ENCODE measurements at regions not wholly inside any gene's neighbourhood (a gene's known extent, or its start where the extent isn't known, plus 50 kb on each side); places are given as distances from the start of the nearest gene placed in this dataset.

DNA sequence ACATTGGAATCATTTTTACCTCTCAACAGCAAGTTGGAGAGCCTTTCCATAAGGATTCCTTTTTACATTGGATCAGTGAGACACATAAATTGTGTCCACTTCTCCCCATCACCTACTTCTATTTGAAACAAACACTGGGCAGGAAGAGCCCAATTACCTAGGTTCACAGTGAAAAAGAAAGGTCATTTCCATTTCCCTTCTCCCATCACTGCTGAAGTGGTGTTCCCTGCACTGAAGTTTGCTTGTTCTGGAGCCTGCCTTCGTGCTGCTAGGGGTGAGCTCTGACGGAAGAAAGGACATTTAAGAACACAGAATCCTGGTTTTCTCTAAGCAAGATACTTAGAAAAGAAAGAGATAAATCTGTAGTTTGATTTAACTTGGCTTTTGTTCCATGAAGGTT lies 123.8 kb upstream of the ZBTB20 start:
- intact Hi-C loops (cut with DNase I), result no loop called here
- TF ChIP-seq POLR2A (IDR thresholded peaks at IDR 0.05), result no peak
- TF ChIP-seq, protein P1, sequence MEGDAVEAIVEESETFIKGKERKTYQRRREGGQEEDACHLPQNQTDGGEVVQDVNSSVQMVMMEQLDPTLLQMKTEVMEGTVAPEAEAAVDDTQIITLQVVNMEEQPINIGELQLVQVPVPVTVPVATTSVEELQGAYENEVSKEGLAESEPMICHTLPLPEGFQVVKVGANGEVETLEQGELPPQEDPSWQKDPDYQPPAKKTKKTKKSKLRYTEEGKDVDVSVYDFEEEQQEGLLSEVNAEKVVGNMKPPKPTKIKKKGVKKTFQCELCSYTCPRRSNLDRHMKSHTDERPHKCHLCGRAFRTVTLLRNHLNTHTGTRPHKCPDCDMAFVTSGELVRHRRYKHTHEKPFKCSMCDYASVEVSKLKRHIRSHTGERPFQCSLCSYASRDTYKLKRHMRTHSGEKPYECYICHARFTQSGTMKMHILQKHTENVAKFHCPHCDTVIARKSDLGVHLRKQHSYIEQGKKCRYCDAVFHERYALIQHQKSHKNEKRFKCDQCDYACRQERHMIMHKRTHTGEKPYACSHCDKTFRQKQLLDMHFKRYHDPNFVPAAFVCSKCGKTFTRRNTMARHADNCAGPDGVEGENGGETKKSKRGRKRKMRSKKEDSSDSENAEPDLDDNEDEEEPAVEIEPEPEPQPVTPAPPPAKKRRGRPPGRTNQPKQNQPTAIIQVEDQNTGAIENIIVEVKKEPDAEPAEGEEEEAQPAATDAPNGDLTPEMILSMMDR (IDR thresholded peaks at IDR 0.05), result no peak
- no peak overlapping the region for H3K4me3 ChIP-seq
- H3K9me3 ChIP-seq, result peaks cover 0 to 5% (median 0%) of the 10 kb centered on the region in 12 donors
- 68 to 75% (median 73%) methylated on average over 2 of the region's 2 CpGs for WGBS, 4 donors
- H3K36me3 ChIP-seq, result no peaks in the 10 kb centered on the region
- ATAC-seq (no peak), DNase-seq (no peak)
- H3K4me1 ChIP-seq, result peaks cover 0 to 7% (median 0%) of the 10 kb centered on the region in 12 donors
- H3K27me3 ChIP-seq, result no peaks in the 10 kb centered on the region
- H3K27ac ChIP-seq, result no peak overlapping the region

DNA sequence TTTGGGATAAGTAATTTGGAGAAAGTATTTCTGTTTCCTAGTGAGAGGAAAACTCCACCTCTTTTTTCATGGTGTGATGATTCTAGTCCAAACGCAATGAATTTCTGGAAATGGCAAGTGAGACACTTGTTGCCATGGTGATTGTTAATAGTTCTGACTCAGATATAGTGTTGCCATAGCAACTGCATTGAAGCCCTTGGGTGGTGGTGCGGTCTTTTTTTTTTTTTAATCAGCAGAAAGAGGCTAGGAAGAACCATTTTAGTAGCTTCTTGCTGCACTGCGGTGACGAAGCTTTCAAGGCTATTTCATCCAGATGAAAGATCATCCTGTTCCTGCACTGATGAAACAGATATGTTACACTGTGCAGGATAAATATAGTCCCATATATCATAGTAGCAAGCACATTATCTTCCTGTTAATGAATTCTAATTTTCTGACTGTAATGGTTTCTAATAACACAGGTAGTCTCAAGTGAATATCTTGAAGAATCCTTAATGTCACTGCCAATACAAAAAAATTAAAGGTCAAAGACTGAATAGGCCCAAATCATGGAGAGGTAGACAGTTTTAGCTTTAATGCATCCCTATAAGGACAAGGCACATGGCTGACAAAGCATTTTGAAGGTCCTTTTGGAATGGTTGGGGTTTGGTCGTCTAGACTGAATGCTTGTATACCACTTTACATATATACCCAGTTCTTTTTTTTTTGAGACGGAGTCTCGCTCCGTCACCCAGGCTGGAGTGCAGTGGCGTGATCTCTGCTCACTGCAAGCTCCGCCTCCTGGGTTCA lies 125.1 kb upstream of the ZBTB20 start:
- no peak for TF ChIP-seq POLR2A (IDR thresholded peaks at IDR 0.05)
- TF ChIP-seq, protein P1 (IDR thresholded peaks at IDR 0.05), result no peak
- ATAC-seq, result no peak
- H3K4me3 ChIP-seq, result no peak overlapping the region
- intact Hi-C loops (cut with DNase I), result no loop called here
- peaks cover 0 to 7% (median 0%) of the 10 kb centered on the region in 12 donors for H3K4me1 ChIP-seq
- DNase-seq, result no peak
- H3K36me3 ChIP-seq, result no peaks in the 10 kb centered on the region
- 86 to 94% (median 88%) methylated on average over 10 of the region's 10 CpGs for WGBS, 4 donors
- peaks cover 0 to 5% (median 0%) of the 10 kb centered on the region in 12 donors for H3K9me3 ChIP-seq
- no peaks in the 10 kb centered on the region for H3K27me3 ChIP-seq
- H3K27ac ChIP-seq, result no peak overlapping the region

DNA sequence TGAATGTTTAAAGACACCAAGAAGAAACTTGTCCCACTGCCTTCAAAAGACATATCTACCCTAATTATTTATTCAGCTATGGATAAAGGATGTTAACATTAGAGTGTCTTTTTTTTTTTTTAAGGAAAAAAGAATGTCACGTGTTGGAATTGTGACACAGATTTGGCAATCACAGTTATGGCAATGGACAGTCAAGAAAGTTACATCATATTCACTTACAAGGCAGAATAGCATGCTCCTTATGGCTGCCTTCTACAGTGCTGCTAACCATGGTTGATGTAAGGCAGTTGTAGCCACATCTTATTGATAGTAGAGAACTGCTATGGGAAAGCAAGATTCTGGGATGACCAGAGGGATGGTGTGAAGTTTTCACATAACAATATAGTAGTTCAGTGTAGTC lies 128.8 kb upstream of the ZBTB20 start:
- Histone ChIP-seq H3K4me3 (no peak overlapping the region), H3K9me3 (no peaks in the 10 kb centered on the region), H3K27me3 (no peaks in the 10 kb centered on the region), H3K27ac (no peak overlapping the region), H3K36me3 (no peaks in the 10 kb centered on the region), H3K4me1 (peaks cover 0 to 13% (median 0%) of the 10 kb centered on the region in 12 donors)
- DNase-seq, result no peak
- intact Hi-C loops (cut with DNase I), result no loop called here
- peak in 1 of 4 donors; percentile 53 for ATAC-seq
- 51 to 76% (median 54%) methylated on average over 1 of the region's 1 CpG for WGBS, 4 donors
- no peak for TF ChIP-seq POLR2A (IDR thresholded peaks at IDR 0.05)
- TF ChIP-seq, protein P1 (IDR thresholded peaks at IDR 0.05), result no peak

DNA sequence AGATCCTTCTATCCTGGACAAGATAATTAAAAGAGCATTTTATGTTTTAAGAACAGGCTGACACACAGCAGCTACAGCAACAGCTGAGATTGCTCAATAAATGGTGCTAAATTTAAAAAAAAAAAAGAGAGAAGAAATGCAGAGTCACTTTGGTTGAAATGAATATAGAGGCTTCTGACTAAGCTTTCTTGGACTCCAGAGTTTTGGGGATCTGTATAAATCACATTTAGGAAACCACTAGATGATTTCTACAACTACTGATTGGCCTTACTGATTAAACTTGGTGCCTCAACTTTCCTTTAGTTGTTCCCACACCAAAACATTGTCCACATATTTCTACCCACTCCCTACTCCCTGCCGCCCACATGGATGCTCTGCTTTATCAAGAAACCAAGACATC lies 132.9 kb upstream of the ZBTB20 start:
- Histone ChIP-seq H3K4me3 (no peak overlapping the region), H3K36me3 (no peaks in the 10 kb centered on the region), H3K4me1 (peaks cover 0 to 21% (median 0%) of the 10 kb centered on the region in 12 donors), H3K9me3 (no peaks in the 10 kb centered on the region), H3K27me3 (no peaks in the 10 kb centered on the region), H3K27ac (peak overlapping the region in 2 of 12 donors; percentile 11 to 57)
- ATAC-seq, result peak in 2 of 4 donors; percentile 32 to 72
- intact Hi-C loops (cut with DNase I), result no loop called here
- no peak for TF ChIP-seq POLR2A (IDR thresholded peaks at IDR 0.05)
- TF ChIP-seq, protein P1 (IDR thresholded peaks at IDR 0.05), result no peak
- DNase-seq, result no peak
- 87 to 92% (median 91%) methylated on average over 1 of the region's 1 CpG for WGBS, 4 donors

Measured in heart left ventricle (tissue), 16 donors.